SKM-1 (cell line): ENCODE measurements at regions not wholly inside any gene's neighbourhood (a gene's known extent, or its start where the extent isn't known, plus 50 kb on each side); places are given as distances from the start of the nearest gene placed in this dataset.
"Not testable (repeated sequence)": the region's sequence is repeated elsewhere in the genome, so short reads cannot be mapped to it uniquely, and the experiment has no call there.

Experiments
- DNase-seq: peaks from one replicate; lab custom pipeline; 2025; ENCODE audit not compliant: unreplicated experiment; lab: John Stamatoyannopoulos, UW

- DNase-seq: no peak
Measured at GRCh38 chr22:22820076-22820475, 67.5 kb upstream of the IGLL5 start.

- no peak for DNase-seq
Measured at GRCh38 chr22:22820626-22821025, 67.0 kb upstream of the IGLL5 start.

- no peak for DNase-seq
Measured at GRCh38 chr22:22821340-22821739, 66.3 kb upstream of the IGLL5 start.

- no peak for DNase-seq
Measured at GRCh38 chr22:22822106-22822505, 65.5 kb upstream of the IGLL5 start.

GRCh38 chr22:22822553-22822952 lies 65.1 kb upstream of the IGLL5 start:
- DNase-seq: not testable (repeated sequence)

GRCh38 chr22:22823131-22823810 lies 64.3 kb upstream of the IGLL5 start:
- peak; percentile 43 for DNase-seq

GRCh38 chr22:22824340-22825212 lies 63.0 kb upstream of the IGLL5 start:
- no peak for DNase-seq

- no peak for DNase-seq
Measured at GRCh38 chr22:22825213-22825593, 62.4 kb upstream of the IGLL5 start.

GRCh38 chr22:22827187-22827939 lies 60.3 kb upstream of the IGLL5 start:
- no peak for DNase-seq

GRCh38 chr22:22830193-22830592 lies 57.4 kb upstream of the IGLL5 start:
- no peak for DNase-seq

GRCh38 chr22:22830957-22831688 lies 56.5 kb upstream of the IGLL5 start:
- DNase-seq: no peak

- DNase-seq: no peak
Measured at GRCh38 chr22:22833059-22833458, 54.6 kb upstream of the IGLL5 start.

GRCh38 chr22:22833488-22833887 lies 54.1 kb upstream of the IGLL5 start:
- no peak for DNase-seq

- no peak for DNase-seq
Measured at GRCh38 chr22:22834204-22834603, 53.4 kb upstream of the IGLL5 start.

- DNase-seq: no peak
Measured at GRCh38 chr22:22834783-22835182, 52.8 kb upstream of the IGLL5 start.

- no peak for DNase-seq
Measured at GRCh38 chr22:22835242-22835641, 52.4 kb upstream of the IGLL5 start.

- no peak for DNase-seq
Measured at GRCh38 chr22:22835771-22836291, 51.8 kb upstream of the IGLL5 start.

GRCh38 chr22:22836635-22837034 lies 51.0 kb upstream of the IGLL5 start:
- DNase-seq: no peak
